GM12878 (cell line): ENCODE measurements at regions not wholly inside any gene's neighbourhood (a gene's known extent, or its start where the extent isn't known, plus 50 kb on each side); places are given as distances from the start of the nearest gene placed in this dataset.

Experiments used
- ATAC-seq: fragments of 200-7000 bp; cut with Tn5 transposase; 3 replicates; pipeline ENCODE4 v1.9.1; 2020; ENCODE audit warnings: mild to moderate bottlenecking, moderate library complexity
- BruUV-seq: library from RNA; stranded (reverse); fragments of 400-500 nt; replicated peaks from 2 replicates; lab custom pipeline; 2021; lab: Mats Ljungman, UMichigan
- CTCF ChIA-PET: fragments of 300-600 bp; sonication (Branson Sonifier 250); formaldehyde crosslinking; extraction: SDS; loops from one replicate; lab custom pipeline; 2021; ENCODE audit warnings: inconsistent platforms; lab: Yijun Ruan, JAX
- POLR2A ChIA-PET: fragments of 350-600 bp; formaldehyde crosslinking; extraction: SDS; loops from one replicate; lab custom pipeline; 2021; ENCODE audit warnings: inconsistent platforms; lab: Charles Lee
- RAD21 ChIA-PET: fragments of 300-600 bp; sonication (Branson Sonifier 250); formaldehyde crosslinking; loops from one replicate; lab custom pipeline; 2023; ENCODE audit warnings: antibody characterized with exemption; ENCODE audit not compliant: unreplicated experiment; lab: Charles Lee
- SMC1A ChIA-PET: fragments of 300-600 bp; sonication (Branson Sonifier 250); formaldehyde crosslinking; loops from one replicate; lab custom pipeline; 2023; ENCODE audit not compliant: unreplicated experiment, uncharacterized antibody; lab: Charles Lee
- DNase-seq: peaks from one replicate; pipeline ENCODE4 v3.0.0-alpha.2; 2011; ENCODE audit warnings: low read depth, low spot score
- FAIRE-seq: peaks from 3 replicates; lab custom pipeline; 2011; peaks lifted over from hg19 to GRCh38; lab: Jason Lieb, UNC
- H2AFZ ChIP-seq: 2 replicates; pipeline ENCODE4 v1.6.0; 2011; ENCODE audit warnings: low read depth, low read length, control low read depth; ENCODE audit not compliant: control insufficient read depth
- H3K27ac ChIP-seq: 2 replicates; pipeline ENCODE4 v1.5.1; 2011; ENCODE audit warnings: control low read depth; ENCODE audit not compliant: control insufficient read depth, insufficient read depth
- H3K27me3 ChIP-seq, 2 experiments: replicated peaks in 1 of 2; 2 replicates each; pipeline versions ENCODE4 v1.6.0 to v1.6.1; 2011; ENCODE audit warnings: low read length in 1 of 2; ENCODE audit not compliant: control insufficient read depth in 2 of 2, insufficient read depth in 2 of 2
- H3K36me3 ChIP-seq, 2 experiments: 2 replicates each; pipeline ENCODE4 v1.5.1; 2011; ENCODE audit warnings: low read length in 1 of 2; ENCODE audit not compliant: control insufficient read depth in 2 of 2, insufficient read depth in 2 of 2
- H3K4me1 ChIP-seq: 2 replicates; pipeline ENCODE4 v1.6.1; 2011; ENCODE audit warnings: mild to moderate bottlenecking, low read length, moderate library complexity, mixed read lengths; ENCODE audit not compliant: control insufficient read depth, insufficient read depth
- H3K4me2 ChIP-seq: 2 replicates; pipeline ENCODE4 v1.6.0; 2011; ENCODE audit warnings: control low read depth; ENCODE audit not compliant: control insufficient read depth, insufficient read depth
- H3K4me3 ChIP-seq: fragments of 200-600 bp; sonication (generic); 2 replicates; pipeline ENCODE4 v1.5.1; 2016
- H3K79me2 ChIP-seq: 2 replicates; pipeline ENCODE4 v1.6.0; 2011; ENCODE audit warnings: low read length; ENCODE audit not compliant: control insufficient read depth, insufficient read depth
- H3K9ac ChIP-seq: 2 replicates; pipeline ENCODE4 v1.8.0; 2011; ENCODE audit warnings: low read length, control low read depth, mixed read lengths; ENCODE audit not compliant: control insufficient read depth, insufficient read depth
- H3K9me3 ChIP-seq: replicated peaks from 3 replicates; pipeline ENCODE4 v1.5.1; 2011; ENCODE audit warnings: mild to moderate bottlenecking, low read length; ENCODE audit not compliant: control insufficient read depth, insufficient read depth
- H4K20me1 ChIP-seq: 2 replicates; pipeline ENCODE4 v1.6.0; 2011; ENCODE audit not compliant: control insufficient read depth, insufficient read depth
- CHD1 ChIP-seq: IDR thresholded peaks from 2 replicates; pipeline ENCODE4 v1.6.1; 2012; ENCODE audit warnings: low read depth, low read length, improper control_type of control experiment
- HDAC6 ChIP-seq: fragments of 200-600 bp; sonication (generic); IDR thresholded peaks from one replicate; pipeline ENCODE4 v1.8.0; 2017; ENCODE audit warnings: antibody characterized with exemption; ENCODE audit not compliant: unreplicated experiment
- IKZF2 ChIP-seq, 2 experiments: fragments of 450-650 bp; IDR thresholded peaks; 2 replicates each; pipeline ENCODE4 v1.6.1; 2017; ENCODE audit warnings: mild to moderate bottlenecking in 2 of 2, moderate library complexity in 2 of 2
- NR2F1 ChIP-seq: fragments of 450-650 bp; conservative IDR thresholded peaks from 2 replicates; pipeline ENCODE4 v1.6.1; 2017; ENCODE audit warnings: mild to moderate bottlenecking
- SIX5 ChIP-seq: IDR thresholded peaks from 2 replicates; pipeline ENCODE4 v1.6.1; 2011; ENCODE audit warnings: mild to moderate bottlenecking, low read depth, low read length, moderate library complexity; ENCODE audit not compliant: severe bottlenecking
- SMARCA5 ChIP-seq: fragments of 450-650 bp; IDR thresholded peaks from 2 replicates; pipeline ENCODE4 v1.6.1; 2017; ENCODE audit warnings: mild to moderate bottlenecking
- SP1 ChIP-seq: IDR thresholded peaks from one replicate; pipeline ENCODE4 v1.6.1; 2011; ENCODE audit warnings: low read depth, low read length
- SREBF1 ChIP-seq: IDR thresholded peaks from 2 replicates; pipeline ENCODE4 v1.6.1; 2012; ENCODE audit warnings: mild to moderate bottlenecking, low read length
- STAT1 ChIP-seq: fragments of 450-650 bp; conservative IDR thresholded peaks from 2 replicates; pipeline ENCODE4 v1.6.1; 2014; ENCODE audit warnings: antibody characterized with exemption, mild to moderate bottlenecking
- WGBS: methylation state at CpG from one replicate; pipeline ENCODE4 v1.1.6; 2016; ENCODE audit warnings: low lambda C conversion rate; ENCODE audit not compliant: insufficient replicate concordance, insufficient coverage; ENCODE audit errors: missing lambda C conversion rate; 5-methylcytosine and 5-hydroxymethylcytosine counted together
- in situ Hi-C: fragments of 300-500 bp; cut with MboI; formaldehyde crosslinking; loops from 9 replicates; pipeline ENCODE4 v1.14.3; 2018; ENCODE audit warnings: mixed read lengths
- intact Hi-C: fragments of 100-400 bp; cut with micrococcal nuclease; formaldehyde crosslinking; loops from one replicate; pipeline ENCODE4 v1.14.2; 2022; ENCODE audit not compliant: unreplicated experiment

GRCh38 chr18:61982475-61982874 lies 89.7 kb upstream of the RNF152 start:
- ChIA-PET POLR2A (no interaction called here), RAD21 (no interaction called here)
- no peaks in the 10 kb centered on the region for H3K27me3 ChIP-seq

GRCh38 chr18:61980355-61980754 lies 87.5 kb upstream of the RNF152 start:
- Histone ChIP-seq H3K36me3 (no peaks in the 10 kb centered on the region), H3K27me3 (no peaks in the 10 kb centered on the region), H3K9me3 (no peaks in the 10 kb centered on the region), H3K9ac (no peak overlapping the region), H3K4me3 (no peak overlapping the region), H4K20me1 (no peaks in the 10 kb centered on the region), H3K79me2 (no peaks in the 10 kb centered on the region), H2AFZ (no peak overlapping the region), H3K4me2 (no peak overlapping the region), H3K4me1 (no peaks in the 10 kb centered on the region), H3K27ac (no peak overlapping the region)
- no peak for DNase-seq
- ATAC-seq = no peak
- TF ChIP-seq SIX5 (no peak), STAT1 (no peak), HDAC6 (no peak), SMARCA5 (no peak), SREBF1 (no peak)
- in situ Hi-C loops (no loop called here), intact Hi-C loops (no loop called here)
- SMC1A ChIA-PET = no interaction called here
- FAIRE-seq = no peak
- POLR2A ChIA-PET = interaction anchor here (1.4 kb wide), 1 partner anchor 28 kb away, joined by 4 read pairs; no protein-coding TSS in a partner anchor
- 18% methylated on average over 2 of the region's 2 CpGs for WGBS
- CTCF ChIA-PET = interaction anchor here (1.1 kb wide), 1 partner anchor 151 kb away, joined by 3 read pairs; no protein-coding TSS in a partner anchor
- BruUV-seq = no TSS peak
- RAD21 ChIA-PET = no interaction called here

More at GRCh38 chr18:61982475-61982874, 89.7 kb upstream of the RNF152 start:
- Histone ChIP-seq H3K9me3 (no peaks in the 10 kb centered on the region), H3K4me1 (no peaks in the 10 kb centered on the region), H3K4me3 (no peak overlapping the region), H2AFZ (no peak overlapping the region), H3K79me2 (no peaks in the 10 kb centered on the region), H4K20me1 (no peaks in the 10 kb centered on the region), H3K4me2 (no peak overlapping the region), H3K36me3 (no peaks in the 10 kb centered on the region), H3K27ac (no peak overlapping the region), H3K9ac (no peak overlapping the region)
- DNase-seq = no peak
- SMC1A ChIA-PET = interaction anchor here (1.0 kb wide), 1 partner anchor 30 kb away, joined by 3 read pairs; no protein-coding TSS in a partner anchor
- FAIRE-seq = no peak
- BruUV-seq = no TSS peak
- CTCF ChIA-PET = no interaction called here
- WGBS = 0% methylated on average over 2 of the region's 2 CpGs
- TF ChIP-seq IKZF2 (IDR thresholded peaks at IDR 0.05) (peak in 1 of 2 experiments; percentile 14; a peak in 2 of 4 replicates), CHD1 (no peak), SP1 (no peak), NR2F1 (peak; percentile 69)
- in situ Hi-C loops (no loop called here), intact Hi-C loops (no loop called here)
- peak; percentile 54 for ATAC-seq
